ENCODE measurements at regions not wholly inside any gene's neighbourhood (a gene's known extent, or its start where the extent isn't known, plus 50 kb on each side); places are given as distances from the start of the nearest gene placed in this dataset.

GRCh38 chr7:53690411-53690810 lies 655.0 kb downstream of the POM121L12 start:
- Histone ChIP-seq H3K27ac (no peak overlapping the region), H3K4me3 (no peak overlapping the region), H3K9me3 (ENCODE audit: insufficient read depth, low read depth) (no peaks in the 10 kb centered on the region), H2AFZ (no peak overlapping the region), H3K79me2 (ENCODE audit: low read depth) (no peaks in the 10 kb centered on the region), H3K4me2 (no peak overlapping the region), H4K20me1 (ENCODE audit: insufficient read depth) (no peaks in the 10 kb centered on the region; the same call in 1 of the 2 replicates), H3K36me3 (ENCODE audit: low read depth) (no peaks in the 10 kb centered on the region), H3F3A (ENCODE audit: insufficient read depth, low read depth) (no peaks in the 10 kb centered on the region), H3K4me1 (replicated peaks; ENCODE audit: insufficient read depth) (no peaks in the 10 kb centered on the region), H3K27me3 (ENCODE audit: insufficient read depth, low read depth) (no peaks in the 10 kb centered on the region), H3K9me2 (ENCODE audit: insufficient read depth) (no peaks in the 10 kb centered on the region; the same call in 1 of the 2 replicates)
- POLR2A ChIA-PET (ENCODE audit: unreplicated experiment) = no interaction called here
- DNase-seq = no peak
- BruUV-seq (replicated peaks) = no TSS peak
- intact Hi-C loops (cut with micrococcal nuclease; ENCODE audit: unreplicated experiment) = loop anchor here (10.0 kb wide), 1 partner anchor 64 kb away; no protein-coding TSS in a partner anchor
- no peak for TF ChIP-seq EZH2 (IDR thresholded peaks at IDR 0.05; ENCODE audit: low read depth)
- TF ChIP-seq CTCF (conservative IDR thresholded peaks at IDR 0.05) = no peak
- CTCF ChIA-PET = no interaction called here

- H3K27ac ChIP-seq = no peak overlapping the region
- H3K4me2 ChIP-seq = no peak overlapping the region
- POLR2A ChIA-PET (ENCODE audit: unreplicated experiment) = no interaction called here
- H3K4me3 ChIP-seq = no peak overlapping the region
- no peaks in the 10 kb centered on the region for H3K4me1 ChIP-seq (replicated peaks; ENCODE audit: insufficient read depth)
- BruUV-seq (replicated peaks) = no TSS peak
- no peaks in the 10 kb centered on the region for H3K27me3 ChIP-seq (ENCODE audit: insufficient read depth, low read depth)
- no peaks in the 10 kb centered on the region for H3K9me2 ChIP-seq (ENCODE audit: insufficient read depth)
- no peak for DNase-seq
- no peaks in the 10 kb centered on the region for H3K9me3 ChIP-seq (ENCODE audit: insufficient read depth, low read depth)
- no peaks in the 10 kb centered on the region for H3F3A ChIP-seq (ENCODE audit: insufficient read depth, low read depth)
- TF ChIP-seq CTCF (conservative IDR thresholded peaks at IDR 0.05) (no peak), EZH2 (IDR thresholded peaks at IDR 0.05; ENCODE audit: low read depth) (no peak)
- no peak overlapping the region for H2AFZ ChIP-seq
- intact Hi-C loops (cut with micrococcal nuclease; ENCODE audit: unreplicated experiment) = loop anchor here (10.0 kb wide), 1 partner anchor 57 kb away; no protein-coding TSS in a partner anchor
- H3K79me2 ChIP-seq (ENCODE audit: low read depth) = no peaks in the 10 kb centered on the region
- H3K36me3 ChIP-seq (ENCODE audit: low read depth) = no peaks in the 10 kb centered on the region
- no peaks in the 10 kb centered on the region for H4K20me1 ChIP-seq (ENCODE audit: insufficient read depth)
- CTCF ChIA-PET = no interaction called here
Observed at GRCh38 chr7:53697913-53698312, 662.5 kb downstream of the POM121L12 start.

GRCh38 chr7:53699215-53699837 lies 663.9 kb downstream of the POM121L12 start:
- no peak for DNase-seq
- H2AFZ ChIP-seq = no peak overlapping the region
- no peaks in the 10 kb centered on the region for H4K20me1 ChIP-seq (ENCODE audit: insufficient read depth)
- H3K4me1 ChIP-seq (replicated peaks; ENCODE audit: insufficient read depth) = no peaks in the 10 kb centered on the region
- no peaks in the 10 kb centered on the region for H3F3A ChIP-seq (ENCODE audit: insufficient read depth, low read depth)
- no peaks in the 10 kb centered on the region for H3K9me2 ChIP-seq (ENCODE audit: insufficient read depth)
- intact Hi-C loops (cut with micrococcal nuclease; ENCODE audit: unreplicated experiment) = loop anchor here (10.0 kb wide), 1 partner anchor 55 kb away; no protein-coding TSS in a partner anchor
- H3K36me3 ChIP-seq (ENCODE audit: low read depth) = no peaks in the 10 kb centered on the region
- TF ChIP-seq CTCF (conservative IDR thresholded peaks at IDR 0.05) = no peak
- no peak for TF ChIP-seq EZH2 (IDR thresholded peaks at IDR 0.05; ENCODE audit: low read depth)
- no peaks in the 10 kb centered on the region for H3K27me3 ChIP-seq (ENCODE audit: insufficient read depth, low read depth)
- no peaks in the 10 kb centered on the region for H3K79me2 ChIP-seq (ENCODE audit: low read depth)
- BruUV-seq (replicated peaks) = no TSS peak
- ChIA-PET CTCF (no interaction called here), POLR2A (ENCODE audit: unreplicated experiment) (no interaction called here)
- no peak overlapping the region for H3K4me3 ChIP-seq
- H3K27ac ChIP-seq = no peak overlapping the region
- no peaks in the 10 kb centered on the region for H3K9me3 ChIP-seq (ENCODE audit: insufficient read depth, low read depth)
- no peak overlapping the region for H3K4me2 ChIP-seq
